HEK293 (cell line): ENCODE measurements at regions not wholly inside any gene's neighbourhood (a gene's known extent, or its start where the extent isn't known, plus 50 kb on each side); places are given as distances from the start of the nearest gene placed in this dataset.

Experiments
- PBX3 ChIP-seq: sonication (generic); formaldehyde crosslinking; IDR thresholded peaks from 2 replicates; pipeline ENCODE4 v1.8.1; 2022; ENCODE audit warnings: mild to moderate bottlenecking, moderate library complexity, missing genetic modification reagents
- ZNF785 ChIP-seq: fragments of 450-650 bp; formaldehyde crosslinking; IDR thresholded peaks from 2 replicates; pipeline ENCODE4 v1.5.1; 2016; ENCODE audit warnings: missing biosample characterization, missing genetic modification characterization

GRCh38 chr20:53850319-53850718 is 220.1 kb downstream of the BCAS1 start:
- TF ChIP-seq ZNF785 (tag by site-specific recombination) (no peak), PBX3 (CRISPR knock-in tag) (no peak)
